ENCODE measurements at regions not wholly inside any gene's neighbourhood (a gene's known extent, or its start where the extent isn't known, plus 50 kb on each side); places are given as distances from the start of the nearest gene placed in this dataset.

- in situ Hi-C loops (cut with HindIII; ENCODE audit: low sequenced_read_pairs) = loop anchor here (25.0 kb wide), 1 partner anchor 150 kb away; the partner anchor contains the start of gene RNF182
- no peak for DNase-seq (ENCODE audit: low read depth)
- TF ChIP-seq, protein P1, sequence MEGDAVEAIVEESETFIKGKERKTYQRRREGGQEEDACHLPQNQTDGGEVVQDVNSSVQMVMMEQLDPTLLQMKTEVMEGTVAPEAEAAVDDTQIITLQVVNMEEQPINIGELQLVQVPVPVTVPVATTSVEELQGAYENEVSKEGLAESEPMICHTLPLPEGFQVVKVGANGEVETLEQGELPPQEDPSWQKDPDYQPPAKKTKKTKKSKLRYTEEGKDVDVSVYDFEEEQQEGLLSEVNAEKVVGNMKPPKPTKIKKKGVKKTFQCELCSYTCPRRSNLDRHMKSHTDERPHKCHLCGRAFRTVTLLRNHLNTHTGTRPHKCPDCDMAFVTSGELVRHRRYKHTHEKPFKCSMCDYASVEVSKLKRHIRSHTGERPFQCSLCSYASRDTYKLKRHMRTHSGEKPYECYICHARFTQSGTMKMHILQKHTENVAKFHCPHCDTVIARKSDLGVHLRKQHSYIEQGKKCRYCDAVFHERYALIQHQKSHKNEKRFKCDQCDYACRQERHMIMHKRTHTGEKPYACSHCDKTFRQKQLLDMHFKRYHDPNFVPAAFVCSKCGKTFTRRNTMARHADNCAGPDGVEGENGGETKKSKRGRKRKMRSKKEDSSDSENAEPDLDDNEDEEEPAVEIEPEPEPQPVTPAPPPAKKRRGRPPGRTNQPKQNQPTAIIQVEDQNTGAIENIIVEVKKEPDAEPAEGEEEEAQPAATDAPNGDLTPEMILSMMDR (IDR thresholded peaks at IDR 0.05; ENCODE audit: low read depth, low read length, missing control alignments) = no peak
- H3K4me3 ChIP-seq (ENCODE audit: low read depth, low read length) = no peak overlapping the region
Observed at GRCh38 chr6:14062345-14063029, 55.1 kb upstream of the CD83 start.

DNA sequence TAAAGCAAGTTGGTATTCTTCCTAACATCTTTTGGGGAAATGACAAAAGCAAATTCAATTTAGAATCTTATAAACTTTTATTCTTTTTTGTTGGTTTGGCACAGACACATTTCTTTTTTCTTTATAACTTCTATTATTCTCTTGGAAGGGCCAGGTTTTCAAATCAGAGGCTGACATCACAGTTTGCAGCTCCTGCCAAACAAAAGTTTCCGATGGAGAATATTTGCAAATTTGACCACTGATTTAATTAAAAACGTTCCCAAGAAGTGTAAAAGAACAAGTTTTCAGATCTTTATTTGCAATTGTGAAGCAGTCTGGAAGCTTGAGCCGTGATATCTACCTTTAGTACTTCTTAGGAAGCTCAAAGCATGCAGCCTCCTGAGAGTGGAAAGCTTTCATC lies 53.8 kb upstream of the CD83 start:
- DNase-seq (ENCODE audit: low read depth) = no peak
- in situ Hi-C loops (cut with HindIII; ENCODE audit: low sequenced_read_pairs) = loop anchor here (25.0 kb wide), 1 partner anchor 151 kb away; the partner anchor contains the start of gene RNF182
- H3K4me3 ChIP-seq (ENCODE audit: low read depth, low read length) = no peak overlapping the region
- TF ChIP-seq, protein P1 (IDR thresholded peaks at IDR 0.05; ENCODE audit: low read depth, low read length, missing control alignments) = no peak

GRCh38 chr6:14065350-14065749 lies 52.2 kb upstream of the CD83 start:
- in situ Hi-C loops (cut with HindIII; ENCODE audit: low sequenced_read_pairs) = loop anchor here (25.0 kb wide), 1 partner anchor 153 kb away; the partner anchor contains the start of gene RNF182
- no peak overlapping the region for H3K4me3 ChIP-seq (ENCODE audit: low read depth, low read length)
- no peak for DNase-seq (ENCODE audit: low read depth)
- TF ChIP-seq, protein P1 (IDR thresholded peaks at IDR 0.05; ENCODE audit: low read depth, low read length, missing control alignments) = no peak

DNA sequence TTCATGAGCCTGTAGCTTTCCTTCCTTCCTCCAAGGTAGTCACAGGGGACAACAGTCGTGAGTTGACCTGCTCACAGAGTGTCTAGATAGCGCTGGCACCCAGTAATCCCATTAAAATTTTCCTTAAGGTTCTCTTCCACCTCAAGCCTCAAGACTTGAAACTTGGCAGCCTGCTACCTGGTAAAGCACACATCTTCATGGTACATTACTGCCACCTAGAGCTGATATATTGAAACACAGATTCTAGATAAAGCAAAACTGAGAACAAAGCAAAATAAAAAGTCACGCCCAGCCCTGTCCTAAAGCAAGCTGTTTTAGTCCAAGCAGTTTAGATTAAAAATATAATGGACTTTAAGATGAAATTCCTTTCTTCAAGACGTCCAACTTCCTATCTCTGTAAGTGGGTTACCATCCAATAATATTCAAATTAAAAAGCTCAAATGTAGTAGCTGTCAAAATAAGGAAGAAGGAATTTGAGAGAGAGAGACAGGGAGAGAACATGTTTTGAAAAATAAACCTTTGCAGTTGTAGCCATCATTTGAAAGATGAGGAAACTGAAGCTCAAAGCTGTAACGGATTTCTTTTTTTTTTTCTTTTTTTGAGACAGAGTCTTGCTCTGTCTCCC lies 50.7 kb upstream of the CD83 start:
- TF ChIP-seq, protein P1 (IDR thresholded peaks at IDR 0.05; ENCODE audit: low read depth, low read length, missing control alignments) = peak; percentile 59
- H3K4me3 ChIP-seq (ENCODE audit: low read depth, low read length) = no peak overlapping the region
- in situ Hi-C loops (cut with HindIII; ENCODE audit: low sequenced_read_pairs) = loop anchor here (25.0 kb wide), 1 partner anchor 155 kb away; the partner anchor contains the start of gene RNF182
- DNase-seq (ENCODE audit: low read depth) = peak; percentile 84

DNA sequence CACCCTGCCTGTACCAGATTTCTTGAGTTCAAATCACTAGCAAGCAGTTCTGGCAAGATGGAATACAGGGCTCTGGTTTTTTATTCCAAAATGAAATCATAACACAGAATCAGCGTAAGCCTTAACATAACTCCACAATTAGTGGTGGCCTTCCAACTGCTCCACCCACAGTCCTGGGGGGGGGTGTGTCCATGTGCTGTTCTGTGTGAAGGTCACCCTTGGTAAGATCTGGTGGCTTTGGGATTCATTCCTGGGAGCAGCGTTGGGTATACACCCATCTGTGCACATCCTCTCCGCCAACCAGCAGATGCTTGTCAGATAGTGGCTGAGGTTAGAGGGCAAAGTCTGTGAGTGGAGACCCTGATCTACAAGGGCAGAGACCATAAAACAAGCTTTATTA lies 49.9 kb upstream of the CD83 start:
- no peak for DNase-seq (ENCODE audit: low read depth)
- in situ Hi-C loops (cut with HindIII; ENCODE audit: low sequenced_read_pairs) = loop anchor here (25.0 kb wide), 1 partner anchor 155 kb away; the partner anchor contains the start of gene RNF182
- TF ChIP-seq, protein P1 (IDR thresholded peaks at IDR 0.05; ENCODE audit: low read depth, low read length, missing control alignments) = no peak
- H3K4me3 ChIP-seq (ENCODE audit: low read depth, low read length) = no peak overlapping the region
